ENCODE measurements at regions not wholly inside any gene's neighbourhood (a gene's known extent, or its start where the extent isn't known, plus 50 kb on each side); places are given as distances from the start of the nearest gene placed in this dataset.

DNA sequence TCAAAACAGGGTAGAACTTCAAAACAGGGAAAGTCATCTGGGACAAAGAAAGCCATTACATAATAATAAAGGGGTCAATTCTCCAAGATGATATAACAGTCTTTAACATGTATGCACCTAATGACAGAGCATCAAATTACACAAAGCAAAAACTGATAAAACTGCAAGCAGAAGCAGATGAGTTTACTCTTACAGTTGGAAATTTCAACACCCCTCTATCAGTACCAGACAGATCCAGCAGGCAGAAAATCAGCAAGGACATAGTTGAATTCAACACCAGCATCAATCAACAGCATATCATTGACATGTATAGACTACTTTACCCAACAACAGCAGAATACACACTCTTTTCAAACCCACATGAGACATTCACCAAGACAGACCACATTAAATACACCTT, 233.0 kb upstream of the NEBL start:
- Histone ChIP-seq H3K36me3 (ENCODE audit: insufficient read depth, low read length) (no peaks in the 10 kb centered on the region), H3K9me2 (ENCODE audit: insufficient read depth, low read length) (no peaks in the 10 kb centered on the region), H4K20me1 (ENCODE audit: insufficient read depth) (no peaks in the 10 kb centered on the region), H3K79me2 (replicated peaks; ENCODE audit: insufficient read depth, low read length) (peaks cover 3% of the 10 kb centered on the region), H3K4me3 (ENCODE audit: low read length) (no peak overlapping the region), H3K9ac (ENCODE audit: low read length) (no peak overlapping the region), H3K9me3 (ENCODE audit: low read length) (no peaks in the 10 kb centered on the region), H3K27me3 (ENCODE audit: insufficient read depth, low read depth, low read length) (no peaks in the 10 kb centered on the region), H3F3A (ENCODE audit: insufficient read depth, low read length, poor library complexity, severe bottlenecking) (no peaks in the 10 kb centered on the region), H3K27ac (ENCODE audit: low read length) (no peak overlapping the region), H3K4me2 (ENCODE audit: low read length) (no peak overlapping the region), H2AFZ (ENCODE audit: low read depth, low read length) (no peak overlapping the region)
- TF ChIP-seq MXI1 (conservative IDR thresholded peaks at IDR 0.05; ENCODE audit: poor library complexity, severe bottlenecking) (no peak), EZH2 (IDR thresholded peaks at IDR 0.05; ENCODE audit: borderline replicate concordance, insufficient read depth, low read length, poor library complexity, severe bottlenecking) (no peak), RAD21 (conservative IDR thresholded peaks at IDR 0.05) (no peak)
- TF ChIP-seq, protein P1, sequence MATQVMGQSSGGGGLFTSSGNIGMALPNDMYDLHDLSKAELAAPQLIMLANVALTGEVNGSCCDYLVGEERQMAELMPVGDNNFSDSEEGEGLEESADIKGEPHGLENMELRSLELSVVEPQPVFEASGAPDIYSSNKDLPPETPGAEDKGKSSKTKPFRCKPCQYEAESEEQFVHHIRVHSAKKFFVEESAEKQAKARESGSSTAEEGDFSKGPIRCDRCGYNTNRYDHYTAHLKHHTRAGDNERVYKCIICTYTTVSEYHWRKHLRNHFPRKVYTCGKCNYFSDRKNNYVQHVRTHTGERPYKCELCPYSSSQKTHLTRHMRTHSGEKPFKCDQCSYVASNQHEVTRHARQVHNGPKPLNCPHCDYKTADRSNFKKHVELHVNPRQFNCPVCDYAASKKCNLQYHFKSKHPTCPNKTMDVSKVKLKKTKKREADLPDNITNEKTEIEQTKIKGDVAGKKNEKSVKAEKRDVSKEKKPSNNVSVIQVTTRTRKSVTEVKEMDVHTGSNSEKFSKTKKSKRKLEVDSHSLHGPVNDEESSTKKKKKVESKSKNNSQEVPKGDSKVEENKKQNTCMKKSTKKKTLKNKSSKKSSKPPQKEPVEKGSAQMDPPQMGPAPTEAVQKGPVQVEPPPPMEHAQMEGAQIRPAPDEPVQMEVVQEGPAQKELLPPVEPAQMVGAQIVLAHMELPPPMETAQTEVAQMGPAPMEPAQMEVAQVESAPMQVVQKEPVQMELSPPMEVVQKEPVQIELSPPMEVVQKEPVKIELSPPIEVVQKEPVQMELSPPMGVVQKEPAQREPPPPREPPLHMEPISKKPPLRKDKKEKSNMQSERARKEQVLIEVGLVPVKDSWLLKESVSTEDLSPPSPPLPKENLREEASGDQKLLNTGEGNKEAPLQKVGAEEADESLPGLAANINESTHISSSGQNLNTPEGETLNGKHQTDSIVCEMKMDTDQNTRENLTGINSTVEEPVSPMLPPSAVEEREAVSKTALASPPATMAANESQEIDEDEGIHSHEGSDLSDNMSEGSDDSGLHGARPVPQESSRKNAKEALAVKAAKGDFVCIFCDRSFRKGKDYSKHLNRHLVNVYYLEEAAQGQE (IDR thresholded peaks at IDR 0.05; ENCODE audit: borderline replicate concordance): no peak

DNA sequence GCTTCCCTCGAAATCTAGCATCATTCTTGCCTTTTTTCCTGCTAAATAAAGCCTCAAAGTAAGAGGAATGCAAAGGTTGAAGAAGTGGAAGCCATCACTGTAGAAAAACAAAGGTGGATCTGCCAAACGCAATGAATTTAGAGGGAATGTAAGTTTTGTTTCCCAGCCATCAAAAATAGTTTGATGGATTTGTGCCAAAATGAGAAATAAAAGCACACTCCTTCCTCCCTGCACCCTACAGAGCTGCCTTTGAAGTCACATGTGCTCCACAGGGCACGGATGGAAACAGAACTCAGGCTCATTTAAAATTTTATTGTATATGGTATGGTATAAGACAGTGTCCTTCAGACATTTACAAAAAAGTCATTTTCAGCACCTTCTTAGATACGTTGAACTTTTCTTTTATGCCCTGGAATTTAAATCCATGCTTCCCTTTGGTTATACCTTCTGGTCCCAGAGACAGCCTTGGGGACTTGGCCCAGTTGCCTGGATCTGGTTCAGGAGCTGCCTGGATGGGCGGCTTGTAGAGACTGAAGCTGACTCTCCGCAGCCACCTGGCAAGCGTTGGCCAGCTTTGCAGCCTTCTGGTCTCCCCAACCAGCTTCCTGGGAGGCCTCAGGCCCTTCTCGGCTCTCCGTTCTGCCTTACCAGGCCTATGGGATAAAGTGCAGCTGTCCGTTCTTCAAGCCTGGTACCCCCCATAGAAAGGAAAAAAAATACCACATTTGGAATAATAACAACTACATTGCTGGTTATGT, 228.5 kb upstream of the NEBL start:
- H3K27me3 ChIP-seq (ENCODE audit: insufficient read depth, low read depth, low read length): no peaks in the 10 kb centered on the region
- no peak overlapping the region for H3K9ac ChIP-seq (ENCODE audit: low read length)
- H3K27ac ChIP-seq (ENCODE audit: low read length): no peak overlapping the region
- no peaks in the 10 kb centered on the region for H4K20me1 ChIP-seq (ENCODE audit: insufficient read depth)
- TF ChIP-seq POLR2AphosphoS5 (IDR thresholded peaks at IDR 0.05): no peak
- no peak for TF ChIP-seq MXI1 (conservative IDR thresholded peaks at IDR 0.05; ENCODE audit: poor library complexity, severe bottlenecking)
- TF ChIP-seq TAF1 (IDR thresholded peaks at IDR 0.05; ENCODE audit: low read depth): no peak
- no peak for TF ChIP-seq SMC3 (conservative IDR thresholded peaks at IDR 0.05; ENCODE audit: poor library complexity)
- no peak for TF ChIP-seq EZH2 (IDR thresholded peaks at IDR 0.05; ENCODE audit: borderline replicate concordance, insufficient read depth, low read length, poor library complexity, severe bottlenecking)
- TF ChIP-seq, protein P2, sequence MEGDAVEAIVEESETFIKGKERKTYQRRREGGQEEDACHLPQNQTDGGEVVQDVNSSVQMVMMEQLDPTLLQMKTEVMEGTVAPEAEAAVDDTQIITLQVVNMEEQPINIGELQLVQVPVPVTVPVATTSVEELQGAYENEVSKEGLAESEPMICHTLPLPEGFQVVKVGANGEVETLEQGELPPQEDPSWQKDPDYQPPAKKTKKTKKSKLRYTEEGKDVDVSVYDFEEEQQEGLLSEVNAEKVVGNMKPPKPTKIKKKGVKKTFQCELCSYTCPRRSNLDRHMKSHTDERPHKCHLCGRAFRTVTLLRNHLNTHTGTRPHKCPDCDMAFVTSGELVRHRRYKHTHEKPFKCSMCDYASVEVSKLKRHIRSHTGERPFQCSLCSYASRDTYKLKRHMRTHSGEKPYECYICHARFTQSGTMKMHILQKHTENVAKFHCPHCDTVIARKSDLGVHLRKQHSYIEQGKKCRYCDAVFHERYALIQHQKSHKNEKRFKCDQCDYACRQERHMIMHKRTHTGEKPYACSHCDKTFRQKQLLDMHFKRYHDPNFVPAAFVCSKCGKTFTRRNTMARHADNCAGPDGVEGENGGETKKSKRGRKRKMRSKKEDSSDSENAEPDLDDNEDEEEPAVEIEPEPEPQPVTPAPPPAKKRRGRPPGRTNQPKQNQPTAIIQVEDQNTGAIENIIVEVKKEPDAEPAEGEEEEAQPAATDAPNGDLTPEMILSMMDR (IDR thresholded peaks at IDR 0.05; ENCODE audit: poor library complexity, severe bottlenecking): no peak
- TF ChIP-seq, protein P1 (IDR thresholded peaks at IDR 0.05; ENCODE audit: borderline replicate concordance): no peak
- no peak for TF ChIP-seq EP300 (conservative IDR thresholded peaks at IDR 0.05; ENCODE audit: poor library complexity, severe bottlenecking)
- TF ChIP-seq RAD21 (conservative IDR thresholded peaks at IDR 0.05): no peak
- no peak overlapping the region for H3K4me2 ChIP-seq (ENCODE audit: low read length)
- H3K9me3 ChIP-seq (ENCODE audit: low read length): no peaks in the 10 kb centered on the region
- H3K79me2 ChIP-seq (replicated peaks; ENCODE audit: insufficient read depth, low read length): no peaks in the 10 kb centered on the region
- H2AFZ ChIP-seq (ENCODE audit: low read depth, low read length): no peak overlapping the region
- no peak overlapping the region for H3K4me3 ChIP-seq (ENCODE audit: low read length)
- no peaks in the 10 kb centered on the region for H3F3A ChIP-seq (ENCODE audit: insufficient read depth, low read length, poor library complexity, severe bottlenecking)
- no peaks in the 10 kb centered on the region for H3K9me2 ChIP-seq (ENCODE audit: insufficient read depth, low read length)
- no peaks in the 10 kb centered on the region for H3K36me3 ChIP-seq (ENCODE audit: insufficient read depth, low read length)
